ENCODE measurements at regions not wholly inside any gene's neighbourhood (a gene's known extent, or its start where the extent isn't known, plus 50 kb on each side); places are given as distances from the start of the nearest gene placed in this dataset.

- TF ChIP-seq CTCF (IDR thresholded peaks at IDR 0.05) (no peak), POLR2AphosphoS5 (IDR thresholded peaks at IDR 0.05) (no peak), POLR2A (IDR thresholded peaks at IDR 0.05) (no peak), EP300 (IDR thresholded peaks at IDR 0.05) (no peak)
Observed at GRCh38 chr3:144556392-144556791, 584.8 kb downstream of the DIPK2A start.
